Endothelial cell of umbilical vein (primary cell): ENCODE measurements at regions not wholly inside any gene's neighbourhood (a gene's known extent, or its start where the extent isn't known, plus 50 kb on each side); places are given as distances from the start of the nearest gene placed in this dataset.

Experiments used
- BruUV-seq: library from RNA; stranded (reverse); fragments of 400-500 nt; replicated peaks from 2 replicates; lab custom pipeline; 2021; lab: Mats Ljungman, UMichigan
- CTCF ChIA-PET: fragments of 300-600, 350-600 bp; sonication (Branson Sonifier 250); formaldehyde crosslinking; loops from one replicate; lab custom pipeline; 2021; ENCODE audit warnings: antibody characterized with exemption, inconsistent platforms; lab: Charles Lee
- POLR2A ChIA-PET: fragments of 300-600, 350-600 bp; sonication (Branson Sonifier 250); formaldehyde crosslinking; loops from one replicate; lab custom pipeline; 2021; ENCODE audit warnings: antibody characterized with exemption, inconsistent platforms; lab: Charles Lee
- DNase-seq: peaks from one replicate; pipeline ENCODE4 v3.0.0-alpha.2; 2011; ENCODE audit warnings: low read depth, low spot score
- FAIRE-seq: peaks from 2 replicates; lab custom pipeline; 2011; peaks lifted over from hg19 to GRCh38; lab: Jason Lieb, UNC
- H2AFZ ChIP-seq: 2 replicates; pipeline ENCODE4 v1.6.0; 2012; ENCODE audit warnings: low read depth, low read length, control low read depth, inconsistent platforms
- H3K27ac ChIP-seq: 2 replicates; pipeline ENCODE4 v1.5.1; 2011; ENCODE audit warnings: low read depth, mild to moderate bottlenecking, control low read depth, low read length, moderate library complexity; ENCODE audit not compliant: insufficient read depth
- H3K27me3 ChIP-seq, 2 experiments: 2 replicates each; pipeline versions ENCODE4 v1.6.0 to v1.6.1; 2011; ENCODE audit warnings: low read length in 2 of 2, mixed read lengths in 1 of 2; ENCODE audit not compliant: control insufficient read depth in 2 of 2, insufficient read depth in 2 of 2
- H3K36me3 ChIP-seq, 2 experiments: 2 replicates in 1 of 2; 3 replicates in 1 of 2; pipeline ENCODE4 v1.5.1; 2011; ENCODE audit warnings: low read length in 2 of 2, mild to moderate bottlenecking in 1 of 2, moderate library complexity in 1 of 2; ENCODE audit not compliant: control insufficient read depth in 2 of 2, insufficient read depth in 2 of 2; ENCODE audit errors: extremely low read depth in 1 of 2
- H3K4me1 ChIP-seq: 3 replicates; pipeline ENCODE4 v1.5.1; 2011; ENCODE audit warnings: mild to moderate bottlenecking, low read length; ENCODE audit not compliant: control insufficient read depth, insufficient read depth; ENCODE audit errors: extremely low read depth
- H3K4me2 ChIP-seq: 2 replicates; pipeline ENCODE4 v1.6.1; 2011; ENCODE audit warnings: low read length, control low read depth, mixed read lengths; ENCODE audit not compliant: insufficient read depth
- H3K4me3 ChIP-seq, 3 experiments: fragments of 200-600 bp in 1 of 3; sonication (generic), shearing (Covaris generic) in 1 of 3; replicated peaks in 1 of 3; 2 replicates each; pipeline ENCODE4 v1.5.1; 2011 to 2016; ENCODE audit warnings: control low read depth in 3 of 3, low read length in 3 of 3, mild to moderate bottlenecking in 2 of 3, inconsistent platforms in 1 of 3, low read depth in 1 of 3, moderate library complexity in 1 of 3; ENCODE audit not compliant: insufficient read depth in 1 of 3
- H3K79me2 ChIP-seq: 2 replicates; pipeline ENCODE4 v1.6.0; 2012; ENCODE audit warnings: low read length, inconsistent platforms; ENCODE audit not compliant: control insufficient read depth, insufficient read depth
- H3K9ac ChIP-seq: replicated peaks from 2 replicates; pipeline ENCODE3; 2011; ENCODE audit warnings: low read length, control low read depth; ENCODE audit not compliant: insufficient read depth; ENCODE audit errors: extremely low read depth
- H3K9me1 ChIP-seq: replicated peaks from 3 replicates; pipeline ENCODE4 v1.6.0; 2011; ENCODE audit warnings: mild to moderate bottlenecking, low read length; ENCODE audit not compliant: control insufficient read depth, insufficient read depth; ENCODE audit errors: extremely low read depth
- H3K9me3 ChIP-seq: replicated peaks from 2 replicates; pipeline ENCODE4 v1.5.1; 2012; ENCODE audit warnings: low read length, inconsistent platforms; ENCODE audit not compliant: control insufficient read depth, insufficient read depth
- H4K20me1 ChIP-seq: replicated peaks from 2 replicates; pipeline ENCODE3; 2011; ENCODE audit warnings: mild to moderate bottlenecking, low read length; ENCODE audit not compliant: control insufficient read depth, insufficient read depth; ENCODE audit errors: extremely low read depth
- EZH2 ChIP-seq: IDR thresholded peaks from 2 replicates; pipeline ENCODE4 v1.6.1; 2012; ENCODE audit warnings: borderline replicate concordance, low read depth, mild to moderate bottlenecking, moderate library complexity, low read length, inconsistent platforms; ENCODE audit not compliant: severe bottlenecking
- FOS ChIP-seq: IDR thresholded peaks from 2 replicates; pipeline ENCODE4 v1.6.1; 2011; ENCODE audit warnings: mild to moderate bottlenecking, low read length, moderate library complexity, borderline replicate concordance; ENCODE audit not compliant: insufficient read depth
- GATA2 ChIP-seq: IDR thresholded peaks from 2 replicates; pipeline ENCODE4 v1.7.0; 2011; ENCODE audit warnings: low read depth, mild to moderate bottlenecking, moderate library complexity, mixed read lengths, low read length; ENCODE audit not compliant: insufficient read length, insufficient read depth
- JUN ChIP-seq: IDR thresholded peaks from 2 replicates; pipeline ENCODE4 v1.6.1; 2011; ENCODE audit warnings: borderline replicate concordance, low read depth; ENCODE audit not compliant: insufficient read length, insufficient read depth
- MYC ChIP-seq: IDR thresholded peaks from one replicate; pipeline ENCODE4 v1.6.1; 2011; ENCODE audit warnings: mild to moderate bottlenecking, low read depth, low read length
- POLR2A ChIP-seq: IDR thresholded peaks from 2 replicates; pipeline ENCODE4 v1.6.1; 2012; ENCODE audit warnings: low read depth, mild to moderate bottlenecking, control low read depth, low read length
- POLR2AphosphoS5 ChIP-seq: IDR thresholded peaks from 2 replicates; pipeline ENCODE4 v1.6.1; 2012; ENCODE audit warnings: low read depth, mild to moderate bottlenecking, control low read depth, low read length, moderate library complexity; ENCODE audit not compliant: insufficient read depth
- dilution Hi-C: fragments of 300-500 bp; cut with MboI; formaldehyde crosslinking; loops from one replicate; pipeline ENCODE4 v1.15.0; 2019; ENCODE audit warnings: low sequenced_read_pairs; ENCODE audit not compliant: extremely low pct_ligation_motif_present
- intact Hi-C: fragments of 100-400 bp; cut with micrococcal nuclease; formaldehyde crosslinking; loops from one replicate; pipeline ENCODE4 v1.10.0; 2022
- TF ChIP-seq, protein P1 (sequence below): IDR thresholded peaks from 2 replicates; pipeline ENCODE4 v1.6.1; 2011; ENCODE audit not compliant: insufficient read depth, insufficient read length
- TF ChIP-seq, protein P2 (sequence below), 2 donors: IDR thresholded peaks; 1 replicate in 1 of 2; 2 replicates in 1 of 2; pipeline ENCODE4 v1.5.1; 2011; ENCODE audit warnings: low read length in 2 of 2, mild to moderate bottlenecking in 2 of 2, moderate library complexity in 2 of 2, control low read depth in 1 of 2, inconsistent platforms in 1 of 2, low read depth in 1 of 2; ENCODE audit not compliant: insufficient read depth in 1 of 2; ENCODE audit errors: extremely low read depth in 1 of 2

DNA sequence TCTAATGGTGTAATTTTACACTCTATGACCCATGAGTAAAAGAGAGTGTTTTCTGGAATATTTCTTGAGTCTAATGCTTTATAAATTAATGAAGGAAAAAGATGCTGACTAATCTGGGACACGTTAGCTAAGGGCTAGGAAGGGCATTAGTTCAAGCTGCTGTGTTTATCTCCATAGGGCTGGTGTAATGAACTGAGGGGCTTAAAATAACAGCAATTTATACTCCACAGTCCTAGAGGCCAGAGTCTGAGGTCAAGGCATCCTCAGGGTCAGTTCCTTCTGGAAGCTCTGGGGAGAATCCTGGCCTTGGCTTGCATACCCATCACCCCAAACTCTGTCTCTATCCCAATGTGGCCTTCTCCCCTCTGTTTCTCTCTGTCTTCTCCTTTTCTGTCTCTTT lies 105.2 kb upstream of the PFKP start:
- no peak overlapping the region for H2AFZ ChIP-seq
- BruUV-seq, result no TSS peak
- H3K9me3 ChIP-seq, result no peaks in the 10 kb centered on the region
- no peaks in the 10 kb centered on the region for H4K20me1 ChIP-seq
- DNase-seq (no peak), FAIRE-seq (no peak)
- ChIA-PET POLR2A (no interaction called here), CTCF (no interaction called here)
- H3K9ac ChIP-seq, result no peak overlapping the region
- H3K27ac ChIP-seq, result no peak overlapping the region
- no peaks in the 10 kb centered on the region for H3K27me3 ChIP-seq
- no peaks in the 10 kb centered on the region for H3K79me2 ChIP-seq
- H3K4me2 ChIP-seq, result no peak overlapping the region
- H3K9me1 ChIP-seq, result no peaks in the 10 kb centered on the region
- TF ChIP-seq POLR2AphosphoS5, result no peak
- no peak for TF ChIP-seq EZH2
- no peak for TF ChIP-seq FOS
- TF ChIP-seq GATA2, result no peak
- TF ChIP-seq, protein P1, sequence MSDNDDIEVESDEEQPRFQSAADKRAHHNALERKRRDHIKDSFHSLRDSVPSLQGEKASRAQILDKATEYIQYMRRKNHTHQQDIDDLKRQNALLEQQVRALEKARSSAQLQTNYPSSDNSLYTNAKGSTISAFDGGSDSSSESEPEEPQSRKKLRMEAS, result no peak
- no peak for TF ChIP-seq POLR2A
- TF ChIP-seq, protein P2, sequence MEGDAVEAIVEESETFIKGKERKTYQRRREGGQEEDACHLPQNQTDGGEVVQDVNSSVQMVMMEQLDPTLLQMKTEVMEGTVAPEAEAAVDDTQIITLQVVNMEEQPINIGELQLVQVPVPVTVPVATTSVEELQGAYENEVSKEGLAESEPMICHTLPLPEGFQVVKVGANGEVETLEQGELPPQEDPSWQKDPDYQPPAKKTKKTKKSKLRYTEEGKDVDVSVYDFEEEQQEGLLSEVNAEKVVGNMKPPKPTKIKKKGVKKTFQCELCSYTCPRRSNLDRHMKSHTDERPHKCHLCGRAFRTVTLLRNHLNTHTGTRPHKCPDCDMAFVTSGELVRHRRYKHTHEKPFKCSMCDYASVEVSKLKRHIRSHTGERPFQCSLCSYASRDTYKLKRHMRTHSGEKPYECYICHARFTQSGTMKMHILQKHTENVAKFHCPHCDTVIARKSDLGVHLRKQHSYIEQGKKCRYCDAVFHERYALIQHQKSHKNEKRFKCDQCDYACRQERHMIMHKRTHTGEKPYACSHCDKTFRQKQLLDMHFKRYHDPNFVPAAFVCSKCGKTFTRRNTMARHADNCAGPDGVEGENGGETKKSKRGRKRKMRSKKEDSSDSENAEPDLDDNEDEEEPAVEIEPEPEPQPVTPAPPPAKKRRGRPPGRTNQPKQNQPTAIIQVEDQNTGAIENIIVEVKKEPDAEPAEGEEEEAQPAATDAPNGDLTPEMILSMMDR (IDR thresholded peaks at IDR 0.05; ENCODE audit: extremely low read depth in 1 of 2, insufficient read depth in 1 of 2, low read depth in 1 of 2, low read length in 2 of 2), result no peak
- no peak for TF ChIP-seq MYC
- TF ChIP-seq JUN, result no peak
- no peak overlapping the region for H3K4me3 ChIP-seq
- no peaks in the 10 kb centered on the region for H3K36me3 ChIP-seq
- intact Hi-C loops, result no loop called here
- dilution Hi-C loops, result no loop called here
- H3K4me1 ChIP-seq, result no peaks in the 10 kb centered on the region
